SW 1271 (cell line): ENCODE measurements at regions not wholly inside any gene's neighbourhood (a gene's known extent, or its start where the extent isn't known, plus 50 kb on each side); places are given as distances from the start of the nearest gene placed in this dataset.

Experiments
- DNase-seq, 2 experiments: peaks; one replicate each; lab custom pipeline; 2025; lab: John Stamatoyannopoulos, UW

- DNase-seq, result no peak
Observed at GRCh38 chr1:67991546-67991945, 58.9 kb downstream of the DIRAS3 start.

DNA sequence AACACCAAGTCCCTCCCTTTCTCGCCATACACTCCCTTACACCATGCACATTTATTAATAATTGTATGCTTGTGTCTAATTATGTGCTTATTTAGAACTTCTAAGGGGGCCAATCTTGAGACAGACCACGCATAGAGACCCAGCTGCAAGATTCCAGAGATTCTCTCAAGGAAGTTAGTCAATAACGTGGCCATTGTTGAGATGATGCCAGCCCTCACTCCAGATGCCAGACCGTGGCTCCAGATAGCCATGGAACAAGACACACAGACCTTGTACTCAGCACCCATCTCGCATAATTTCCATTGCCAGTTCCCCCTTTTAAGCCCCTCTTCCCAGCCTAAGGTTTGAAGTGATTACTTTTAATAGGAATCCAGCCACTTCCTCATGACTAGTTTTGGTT lies 62.4 kb downstream of the DIRAS3 start:
- DNase-seq, result no peak

GRCh38 chr1:67987046-67987799 lies 63.2 kb downstream of the DIRAS3 start:
- DNase-seq, result no peak

DNA sequence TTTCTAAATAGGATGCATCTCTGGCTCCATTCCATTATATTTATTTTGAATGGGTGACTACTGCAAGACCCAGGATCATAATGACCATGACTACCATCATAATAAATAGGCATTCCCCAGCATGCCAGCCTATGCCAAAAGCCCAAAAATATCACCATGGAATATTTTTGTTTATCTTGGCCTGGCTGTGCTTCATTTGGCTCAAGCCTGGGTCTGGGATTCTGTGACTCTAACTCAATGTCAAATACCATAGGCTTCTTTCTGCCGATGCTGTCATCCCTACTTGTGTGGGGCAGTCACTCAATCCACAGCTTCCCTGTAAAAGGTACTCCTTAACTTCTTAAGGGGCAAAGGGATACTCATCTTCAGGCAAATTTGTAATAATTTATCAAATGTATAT lies 66.6 kb downstream of the DIRAS3 start:
- no peak for DNase-seq

DNA sequence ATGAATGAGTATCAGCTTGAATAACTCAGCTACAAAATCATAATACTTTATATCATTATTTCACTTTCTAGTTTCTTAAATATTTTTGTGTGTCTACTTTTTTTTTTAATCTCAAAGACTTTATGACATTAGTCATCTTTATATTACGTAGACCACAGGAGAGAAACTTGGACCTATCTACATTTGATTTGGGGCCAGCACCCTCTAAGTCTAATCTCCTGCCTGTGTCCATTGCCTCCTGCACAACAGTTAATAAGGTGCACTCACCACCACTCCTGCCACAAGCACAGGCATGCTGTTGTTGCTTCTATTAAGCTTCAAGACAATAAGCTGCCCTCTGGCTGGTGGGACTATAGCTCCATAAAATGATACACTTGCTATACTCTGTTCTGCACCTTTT lies 70.4 kb downstream of the DIRAS3 start:
- no peak for DNase-seq

DNA sequence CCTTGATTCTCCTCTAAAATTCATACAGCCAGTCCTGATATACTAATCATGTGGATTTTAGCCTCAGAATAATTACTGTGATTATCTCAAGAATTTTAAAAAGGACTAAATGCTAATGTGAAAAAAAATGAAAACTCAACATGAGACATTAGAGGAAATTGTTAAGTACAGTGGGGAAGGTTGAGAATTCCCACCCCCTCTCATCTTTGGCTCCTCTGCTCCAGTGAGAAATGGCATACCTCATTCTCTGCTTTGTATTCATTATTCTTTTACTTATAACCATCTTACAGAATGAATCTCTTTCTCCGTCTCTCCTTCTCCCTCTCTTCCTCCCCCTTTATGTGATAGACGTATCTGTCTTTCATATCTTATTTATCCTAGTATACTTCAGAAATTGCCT lies 70.9 kb downstream of the DIRAS3 start:
- DNase-seq, result no peak

- no peak for DNase-seq
Observed at GRCh38 chr1:67978890-67979516, 71.4 kb downstream of the DIRAS3 start.

- no peak for DNase-seq
Observed at GRCh38 chr1:67977756-67978155, 72.7 kb downstream of the DIRAS3 start.

DNA sequence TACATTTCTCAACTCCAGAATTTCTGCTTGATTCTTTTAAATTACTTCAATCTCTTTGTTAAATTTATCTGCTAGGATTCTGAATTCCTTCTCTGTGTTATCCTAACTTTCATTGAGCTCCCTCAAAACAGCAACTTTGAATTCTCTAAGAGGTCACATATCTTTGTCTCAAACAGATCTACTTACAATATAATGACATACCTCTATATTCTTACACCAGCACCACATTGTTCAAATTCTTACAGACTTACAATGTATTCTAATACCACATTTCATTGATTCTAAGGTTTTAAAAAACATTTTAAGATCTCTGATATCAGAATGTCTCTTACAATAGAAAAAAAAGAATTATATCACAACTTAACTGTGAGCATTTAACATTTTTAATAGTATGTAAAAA lies 77.4 kb downstream of the DIRAS3 start:
- DNase-seq, result no peak

DNA sequence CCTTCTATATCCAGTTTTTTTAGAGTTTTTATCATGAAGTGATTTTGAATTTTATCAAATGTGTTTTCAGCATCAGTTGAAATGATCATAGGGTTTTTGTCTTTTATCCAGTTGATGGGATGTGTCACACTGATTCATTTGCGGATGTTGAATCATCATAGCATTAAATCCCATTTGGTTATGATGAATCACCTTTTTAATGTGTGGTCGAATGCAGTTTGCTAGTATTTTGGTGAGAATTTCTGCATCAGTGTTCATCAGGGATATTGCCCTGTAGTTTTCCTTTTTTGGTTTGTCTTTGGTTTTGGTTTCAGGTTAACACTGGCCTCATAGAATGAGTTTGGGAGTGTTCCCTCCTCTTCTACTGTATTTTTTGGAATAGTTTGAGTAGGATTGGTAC lies 80.3 kb downstream of the DIRAS3 start:
- peak; percentile 10 to 35 for DNase-seq

- DNase-seq, result no peak
Observed at GRCh38 chr1:67969446-67969845, 81.0 kb downstream of the DIRAS3 start.

GRCh38 chr1:67966666-67967009 lies 83.8 kb downstream of the DIRAS3 start:
- DNase-seq, result no peak

DNA sequence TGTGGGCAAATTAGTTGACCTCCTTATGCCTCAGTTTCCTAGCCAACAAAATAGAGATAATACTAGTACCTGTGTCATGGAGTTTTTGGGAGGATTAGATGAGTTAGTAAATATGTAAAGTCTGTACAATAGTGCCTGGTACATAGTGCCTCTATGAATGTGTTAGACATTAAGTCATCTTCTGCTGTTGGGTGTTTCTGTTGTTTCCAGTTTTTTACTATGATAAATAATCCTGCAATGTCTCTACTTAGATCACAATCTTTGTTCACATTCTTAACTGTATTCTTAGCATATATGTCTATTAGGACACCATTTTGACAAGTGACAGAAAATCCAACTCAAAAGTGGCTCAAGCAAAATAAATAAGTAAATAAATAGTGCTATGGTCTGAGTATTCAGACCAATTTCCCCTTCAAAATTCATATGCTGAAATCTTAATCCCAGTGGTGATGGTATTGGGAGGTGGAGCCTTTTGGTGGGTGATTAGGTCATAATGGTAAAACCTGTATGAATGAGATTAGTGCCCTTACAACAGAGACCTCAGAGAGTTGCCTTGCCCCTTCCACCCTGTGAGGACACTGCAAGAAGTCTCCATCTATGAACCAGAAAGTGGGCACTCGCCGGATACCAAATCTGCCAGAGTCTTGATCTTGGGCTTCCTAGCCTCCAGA lies 84.3 kb downstream of the DIRAS3 start:
- DNase-seq, result no peak

- no peak for DNase-seq
Observed at GRCh38 chr1:67963263-67963662, 87.2 kb downstream of the DIRAS3 start.

- DNase-seq, result no peak
Observed at GRCh38 chr1:67960766-67961165, 89.7 kb downstream of the DIRAS3 start.

DNA sequence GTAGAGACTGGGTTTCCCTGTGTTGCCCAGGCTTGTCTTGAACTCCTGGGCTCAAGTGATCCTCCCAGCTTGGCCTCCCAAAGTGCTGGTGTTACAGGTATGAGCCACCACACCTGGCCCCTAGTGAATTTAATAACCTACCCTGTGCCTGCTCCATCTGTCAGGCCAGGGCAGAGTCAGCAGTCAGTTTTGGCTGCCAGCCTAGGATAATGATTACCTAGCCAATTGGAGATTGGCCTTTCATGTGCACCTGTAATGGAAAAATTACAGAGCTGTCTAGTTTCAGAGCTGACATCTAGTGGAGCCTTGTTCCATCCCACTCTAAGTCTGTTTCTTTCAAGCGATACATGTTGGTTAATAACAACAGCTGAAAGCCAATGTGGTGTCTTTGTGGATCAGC lies 92.0 kb downstream of the DIRAS3 start:
- DNase-seq, result no peak

DNA sequence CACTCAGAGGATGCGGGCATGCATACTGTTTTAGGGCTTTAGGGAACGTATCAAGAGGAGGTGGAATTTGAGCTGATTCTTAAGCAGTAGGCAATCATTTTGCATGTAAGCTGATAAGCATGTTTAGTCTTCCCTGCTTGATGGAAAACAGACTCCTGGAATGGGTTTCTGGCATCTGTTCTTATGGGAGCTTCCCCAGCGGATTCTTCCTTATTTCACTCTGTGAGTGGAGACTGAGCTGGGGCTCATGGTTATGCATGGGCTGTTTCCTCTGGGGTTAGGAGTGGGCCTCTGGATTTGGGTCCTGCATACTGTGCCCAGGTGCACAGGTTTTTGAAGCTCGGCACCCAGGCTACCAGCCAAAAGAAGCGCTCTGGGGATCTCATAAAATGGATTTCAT lies 93.4 kb downstream of the DIRAS3 start:
- no peak for DNase-seq

GRCh38 chr1:67956116-67956515 lies 94.3 kb downstream of the DIRAS3 start:
- no peak for DNase-seq

DNA sequence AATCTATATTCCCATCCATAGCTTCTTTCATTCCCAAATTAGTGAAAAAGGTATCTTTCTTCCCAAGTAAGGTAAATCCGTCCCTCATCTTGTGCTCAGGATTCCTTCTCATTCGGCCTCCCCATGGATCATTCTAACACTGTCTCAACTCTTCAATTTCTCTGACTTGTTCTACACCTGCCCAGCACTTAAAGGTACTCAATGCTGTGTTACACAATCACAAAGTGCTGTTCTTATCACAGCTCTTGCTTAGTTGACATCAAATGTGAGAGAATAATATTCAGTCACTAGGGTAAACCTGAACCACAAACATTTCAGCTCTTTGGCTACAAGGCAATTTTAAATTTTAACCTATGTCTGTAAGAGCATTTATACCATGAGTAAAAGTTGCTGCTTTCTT lies 94.8 kb downstream of the DIRAS3 start:
- DNase-seq, result no peak

DNA sequence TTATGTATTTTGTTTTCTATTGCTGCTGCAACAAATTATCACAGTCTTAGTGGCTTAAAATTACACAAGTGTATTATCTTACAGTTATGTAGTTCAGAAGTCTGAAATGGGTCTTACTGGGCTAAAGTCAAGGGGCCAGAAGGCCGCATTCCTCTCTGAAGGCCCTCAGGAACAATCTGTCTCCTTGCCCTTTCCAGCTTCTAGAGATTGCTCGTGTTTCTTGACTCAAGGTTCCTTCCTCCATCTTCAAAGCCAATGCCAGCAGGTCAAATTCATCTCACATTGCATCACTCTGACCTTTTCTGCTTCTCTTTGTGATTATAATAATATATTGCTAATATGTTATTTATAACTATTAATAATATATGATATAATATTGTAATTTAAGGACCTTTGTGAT lies 97.1 kb downstream of the DIRAS3 start:
- DNase-seq, result no peak

GRCh38 chr1:67952071-67952470 lies 98.4 kb downstream of the DIRAS3 start:
- no peak for DNase-seq

GRCh38 chr1:67951014-67951413 lies 99.4 kb downstream of the DIRAS3 start:
- DNase-seq, result no peak
